Astrocyte (in vitro differentiated cells and primary cell): ENCODE measurements at regions not wholly inside any gene's neighbourhood (a gene's known extent, or its start where the extent isn't known, plus 50 kb on each side); places are given as distances from the start of the nearest gene placed in this dataset.

Source experiments
- DNase-seq: peaks from one replicate; pipeline ENCODE4 v3.0.0-alpha.2; 2010; ENCODE audit warnings: low read depth
- FAIRE-seq: peaks from 2 replicates; lab custom pipeline; 2011; peaks lifted over from hg19 to GRCh38; lab: Jason Lieb, UNC
- H2AFZ ChIP-seq: 2 replicates; pipeline ENCODE4 v1.6.0; 2012; ENCODE audit warnings: low read depth, low read length, inconsistent platforms
- H3K27ac ChIP-seq: 2 replicates; pipeline ENCODE4 v1.5.1; 2011; ENCODE audit warnings: low read depth, low read length, inconsistent platforms
- H3K27me3 ChIP-seq: 2 replicates; pipeline ENCODE4 v1.6.0; 2011; ENCODE audit warnings: low read length, inconsistent platforms; ENCODE audit not compliant: insufficient read depth
- H3K36me3 ChIP-seq: 2 replicates; pipeline ENCODE4 v1.5.1; 2011; ENCODE audit warnings: low read length, inconsistent platforms; ENCODE audit not compliant: insufficient read depth
- H3K4me1 ChIP-seq: 2 replicates; pipeline ENCODE4 v1.5.1; 2011; ENCODE audit warnings: low read length, inconsistent platforms; ENCODE audit not compliant: insufficient read depth
- H3K4me2 ChIP-seq: 2 replicates; pipeline ENCODE4 v1.6.0; 2012; ENCODE audit warnings: low read length, inconsistent platforms
- H3K4me3 ChIP-seq: 2 replicates; pipeline ENCODE4 v1.5.1; 2011; ENCODE audit warnings: low read depth, mild to moderate bottlenecking, low read length, inconsistent platforms; ENCODE audit not compliant: insufficient read depth
- H3K79me2 ChIP-seq: 2 replicates; pipeline ENCODE4 v1.6.0; 2012; ENCODE audit warnings: mild to moderate bottlenecking, low read length, inconsistent platforms; ENCODE audit not compliant: insufficient read depth
- H3K9ac ChIP-seq: 2 replicates; pipeline ENCODE4 v1.6.0; 2012; ENCODE audit warnings: mild to moderate bottlenecking, low read length, inconsistent platforms
- H3K9me3 ChIP-seq: 2 replicates; pipeline ENCODE4 v1.5.1; 2012; ENCODE audit warnings: low read depth, mild to moderate bottlenecking, low read length, inconsistent platforms; ENCODE audit not compliant: insufficient read depth
- H4K20me1 ChIP-seq: 2 replicates; pipeline ENCODE4 v1.6.0; 2012; ENCODE audit warnings: low read length, inconsistent platforms; ENCODE audit not compliant: insufficient read depth
- H3K27ac Mint-ChIP-seq: one replicate; pipeline ENCODE4 v1.8.0; 2021; ENCODE audit warnings: mild to moderate bottlenecking, mixed read lengths; ENCODE audit not compliant: unreplicated experiment
- H3K27me3 Mint-ChIP-seq: one replicate; pipeline ENCODE4 v1.8.0; 2021; ENCODE audit warnings: low read depth, mixed read lengths; ENCODE audit not compliant: unreplicated experiment
- H3K36me3 Mint-ChIP-seq: one replicate; pipeline ENCODE4 v1.8.0; 2021; ENCODE audit warnings: low read depth, mixed read lengths; ENCODE audit not compliant: unreplicated experiment
- H3K4me1 Mint-ChIP-seq: one replicate; pipeline ENCODE4 v1.8.0; 2021; ENCODE audit warnings: low read depth, mixed read lengths; ENCODE audit not compliant: unreplicated experiment
- H3K4me3 Mint-ChIP-seq: one replicate; pipeline ENCODE4 v1.8.0; 2021; ENCODE audit warnings: mild to moderate bottlenecking, moderate library complexity, mixed read lengths; ENCODE audit not compliant: unreplicated experiment
- H3K9me3 Mint-ChIP-seq: one replicate; pipeline ENCODE4 v1.8.0; 2021; ENCODE audit warnings: mild to moderate bottlenecking, mixed read lengths; ENCODE audit not compliant: unreplicated experiment
- CTCF ChIP-seq: IDR thresholded peaks from 2 replicates; pipeline ENCODE4 v1.5.1; 2011; ENCODE audit warnings: low read depth, mild to moderate bottlenecking, inconsistent platforms, low read length, moderate library complexity; ENCODE audit not compliant: insufficient read depth
- EZH2 ChIP-seq: IDR thresholded peaks from 2 replicates; pipeline ENCODE4 v1.6.1; 2012; ENCODE audit warnings: mild to moderate bottlenecking, low read length, inconsistent platforms; ENCODE audit not compliant: insufficient read depth

- no peak overlapping the region for H3K4me3 Mint-ChIP-seq
- Histone ChIP-seq H3K4me1 (no peaks in the 10 kb centered on the region), H3K4me3 (no peak overlapping the region), H3K27me3 (no peaks in the 10 kb centered on the region), H2AFZ (no peak overlapping the region), H3K9me3 (no peaks in the 10 kb centered on the region), H3K27ac (no peak overlapping the region), H4K20me1 (no peaks in the 10 kb centered on the region), H3K79me2 (no peaks in the 10 kb centered on the region), H3K9ac (no peak overlapping the region), H3K36me3 (no peaks in the 10 kb centered on the region), H3K4me2 (no peak overlapping the region)
- no peaks in the 10 kb centered on the region for H3K36me3 Mint-ChIP-seq
- no peak for DNase-seq
- no peaks in the 10 kb centered on the region for H3K27me3 Mint-ChIP-seq
- peaks cover 3% of the 10 kb centered on the region for H3K9me3 Mint-ChIP-seq
- H3K27ac Mint-ChIP-seq, result no peak overlapping the region
- TF ChIP-seq CTCF, result no peak
- TF ChIP-seq EZH2, result no peak
- peaks cover 2% of the 10 kb centered on the region for H3K4me1 Mint-ChIP-seq
- no peak for FAIRE-seq
Observed at GRCh38 chr3:82978368-82978767, 1216.9 kb upstream of the GBE1 start.

GRCh38 chr3:82977871-82978270, 1216.4 kb upstream of the GBE1 start:
- Histone ChIP-seq H2AFZ (no peak overlapping the region), H3K79me2 (no peaks in the 10 kb centered on the region), H3K9me3 (no peaks in the 10 kb centered on the region), H3K4me2 (no peak overlapping the region), H3K27me3 (no peaks in the 10 kb centered on the region), H3K4me3 (no peak overlapping the region), H3K9ac (no peak overlapping the region), H3K4me1 (no peaks in the 10 kb centered on the region), H3K36me3 (no peaks in the 10 kb centered on the region), H4K20me1 (no peaks in the 10 kb centered on the region), H3K27ac (no peak overlapping the region)
- H3K4me1 Mint-ChIP-seq, result peaks cover 2% of the 10 kb centered on the region
- H3K27ac Mint-ChIP-seq, result no peak overlapping the region
- no peak for DNase-seq
- peaks cover 3% of the 10 kb centered on the region for H3K9me3 Mint-ChIP-seq
- H3K4me3 Mint-ChIP-seq, result no peak overlapping the region
- no peaks in the 10 kb centered on the region for H3K27me3 Mint-ChIP-seq
- TF ChIP-seq CTCF (no peak), EZH2 (no peak)
- no peak for FAIRE-seq
- H3K36me3 Mint-ChIP-seq, result no peaks in the 10 kb centered on the region

GRCh38 chr3:82973791-82974190, 1212.3 kb upstream of the GBE1 start:
- no peak for TF ChIP-seq EZH2
- TF ChIP-seq CTCF, result no peak
- Histone ChIP-seq H3K4me3 (no peak overlapping the region), H3K79me2 (no peaks in the 10 kb centered on the region), H2AFZ (no peak overlapping the region), H3K9ac (no peak overlapping the region), H4K20me1 (no peaks in the 10 kb centered on the region), H3K36me3 (no peaks in the 10 kb centered on the region), H3K27ac (no peak overlapping the region), H3K27me3 (no peaks in the 10 kb centered on the region), H3K9me3 (no peaks in the 10 kb centered on the region), H3K4me1 (no peaks in the 10 kb centered on the region), H3K4me2 (no peak overlapping the region)
- no peak for FAIRE-seq
- Mint-ChIP-seq H3K27ac (no peak overlapping the region), H3K36me3 (no peaks in the 10 kb centered on the region), H3K27me3 (no peaks in the 10 kb centered on the region), H3K4me1 (peaks cover 2% of the 10 kb centered on the region), H3K9me3 (no peaks in the 10 kb centered on the region), H3K4me3 (no peak overlapping the region)
- DNase-seq, result no peak
